ENCODE measurements at regions not wholly inside any gene's neighbourhood (a gene's known extent, or its start where the extent isn't known, plus 50 kb on each side); places are given as distances from the start of the nearest gene placed in this dataset.

DNA sequence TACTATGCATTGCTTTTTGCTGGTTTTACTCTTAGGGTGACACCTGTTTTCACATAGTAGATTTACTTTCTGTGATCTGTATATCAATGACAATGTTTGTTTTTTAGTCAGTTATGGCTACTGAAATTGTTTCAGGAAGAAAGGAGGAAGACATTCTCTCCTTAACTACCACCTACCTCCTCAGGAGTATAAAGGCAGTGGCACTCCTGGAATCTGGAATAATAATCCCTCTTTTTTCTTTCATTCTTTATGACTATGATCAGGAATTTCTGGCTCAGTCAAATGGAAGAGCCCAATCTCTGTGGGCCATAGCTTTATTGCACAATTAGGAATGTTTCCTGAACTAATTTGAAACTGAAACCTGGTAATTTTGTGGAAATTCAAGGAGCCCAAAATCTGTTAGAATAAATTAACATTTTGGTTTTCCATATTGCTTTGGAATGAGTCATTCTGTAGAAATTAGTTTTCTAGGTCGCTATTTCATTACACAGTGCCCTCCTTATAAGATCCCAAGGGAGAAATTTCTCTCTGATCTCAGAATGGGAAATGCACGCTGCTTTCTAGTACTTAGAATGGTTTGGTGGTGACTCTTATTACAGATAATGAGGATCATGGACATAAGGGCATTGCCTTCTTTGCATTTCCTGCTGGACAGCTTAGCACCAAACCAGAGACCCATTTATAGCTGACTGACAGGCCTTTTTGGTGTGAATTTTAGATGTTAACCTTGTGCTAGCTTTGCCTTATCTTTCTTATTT lies 95.3 kb upstream of the VLDLR start (continued):
- TF ChIP-seq KLF6 (CRISPR knock-in tag; IDR thresholded peaks at IDR 0.05) (no peak), ZNF10 (CRISPR knock-in tag; IDR thresholded peaks at IDR 0.05; ENCODE audit: borderline replicate concordance, low read depth) (no peak), TEF (CRISPR knock-in tag; IDR thresholded peaks at IDR 0.05) (no peak), CCDC6 (CRISPR knock-in tag; IDR thresholded peaks at IDR 0.05) (no peak), NFE2L2 (IDR thresholded peaks at IDR 0.05; ENCODE audit: low read length) (no peak), ZNF672 (CRISPR knock-in tag; IDR thresholded peaks at IDR 0.05) (no peak), HES4 (CRISPR knock-in tag; IDR thresholded peaks at IDR 0.05; ENCODE audit: borderline replicate concordance) (no peak), TCF7 (IDR thresholded peaks at IDR 0.05; ENCODE audit: low read depth) (no peak), BATF2 (CRISPR knock-in tag; IDR thresholded peaks at IDR 0.05) (no peak), RNF219 (CRISPR knock-in tag; IDR thresholded peaks at IDR 0.05) (no peak)
- TF ChIP-seq, protein P1, sequence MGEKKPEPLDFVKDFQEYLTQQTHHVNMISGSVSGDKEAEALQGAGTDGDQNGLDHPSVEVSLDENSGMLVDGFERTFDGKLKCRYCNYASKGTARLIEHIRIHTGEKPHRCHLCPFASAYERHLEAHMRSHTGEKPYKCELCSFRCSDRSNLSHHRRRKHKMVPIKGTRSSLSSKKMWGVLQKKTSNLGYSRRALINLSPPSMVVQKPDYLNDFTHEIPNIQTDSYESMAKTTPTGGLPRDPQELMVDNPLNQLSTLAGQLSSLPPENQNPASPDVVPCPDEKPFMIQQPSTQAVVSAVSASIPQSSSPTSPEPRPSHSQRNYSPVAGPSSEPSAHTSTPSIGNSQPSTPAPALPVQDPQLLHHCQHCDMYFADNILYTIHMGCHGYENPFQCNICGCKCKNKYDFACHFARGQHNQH (CRISPR knock-in tag; IDR thresholded peaks at IDR 0.05), result no peak
- TF ChIP-seq, protein P2, sequence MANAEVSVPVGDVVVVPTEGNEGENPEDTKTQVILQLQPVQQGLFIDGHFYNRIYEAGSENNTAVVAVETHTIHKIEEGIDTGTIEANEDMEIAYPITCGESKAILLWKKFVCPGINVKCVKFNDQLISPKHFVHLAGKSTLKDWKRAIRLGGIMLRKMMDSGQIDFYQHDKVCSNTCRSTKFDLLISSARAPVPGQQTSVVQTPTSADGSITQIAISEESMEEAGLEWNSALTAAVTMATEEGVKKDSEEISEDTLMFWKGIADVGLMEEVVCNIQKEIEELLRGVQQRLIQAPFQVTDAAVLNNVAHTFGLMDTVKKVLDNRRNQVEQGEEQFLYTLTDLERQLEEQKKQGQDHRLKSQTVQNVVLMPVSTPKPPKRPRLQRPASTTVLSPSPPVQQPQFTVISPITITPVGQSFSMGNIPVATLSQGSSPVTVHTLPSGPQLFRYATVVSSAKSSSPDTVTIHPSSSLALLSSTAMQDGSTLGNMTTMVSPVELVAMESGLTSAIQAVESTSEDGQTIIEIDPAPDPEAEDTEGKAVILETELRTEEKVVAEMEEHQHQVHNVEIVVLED (CRISPR knock-in tag; IDR thresholded peaks at IDR 0.05; ENCODE audit: borderline replicate concordance), result no peak

Measured in HepG2 (cell line).